Inferior parietal cortex (tissue), 1 donor: ENCODE measurements at regions not wholly inside any gene's neighbourhood (a gene's known extent, or its start where the extent isn't known, plus 50 kb on each side); places are given as distances from the start of the nearest gene placed in this dataset.
"Not testable (repeated sequence)": the region's sequence is repeated elsewhere in the genome, so short reads cannot be mapped to it uniquely, and the experiment has no call there.

Experiments used
- DNase-seq: peaks from one replicate; pipeline ENCODE4 v3.0.0-alpha.2; 2016; ENCODE audit errors: extremely low spot score

DNA sequence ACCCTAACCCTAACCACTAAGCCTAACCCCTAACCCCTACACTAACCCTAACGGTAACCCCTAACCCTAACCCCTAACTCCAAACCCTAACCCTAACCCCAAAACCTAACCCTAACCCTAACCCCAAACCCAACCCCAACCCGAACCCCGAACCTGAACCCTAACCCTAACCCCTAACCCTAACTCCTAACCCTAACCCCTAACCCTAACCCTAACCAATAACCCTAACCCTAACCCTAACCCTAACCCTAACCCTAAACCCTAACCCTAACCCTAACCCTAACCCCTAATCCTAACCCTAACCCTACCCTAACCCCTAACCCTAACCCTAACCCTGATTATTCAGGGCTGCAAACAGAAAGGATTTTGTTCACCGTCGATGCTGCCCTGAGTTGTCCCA, 144.6 kb upstream of the DUSP22 start:
- DNase-seq: not testable (repeated sequence)

- DNase-seq: not testable (repeated sequence)
Observed at GRCh38 chr6:148051-148984, 144.0 kb upstream of the DUSP22 start.

- not testable (repeated sequence) for DNase-seq
Observed at GRCh38 chr6:150147-150546, 142.1 kb upstream of the DUSP22 start.

DNA sequence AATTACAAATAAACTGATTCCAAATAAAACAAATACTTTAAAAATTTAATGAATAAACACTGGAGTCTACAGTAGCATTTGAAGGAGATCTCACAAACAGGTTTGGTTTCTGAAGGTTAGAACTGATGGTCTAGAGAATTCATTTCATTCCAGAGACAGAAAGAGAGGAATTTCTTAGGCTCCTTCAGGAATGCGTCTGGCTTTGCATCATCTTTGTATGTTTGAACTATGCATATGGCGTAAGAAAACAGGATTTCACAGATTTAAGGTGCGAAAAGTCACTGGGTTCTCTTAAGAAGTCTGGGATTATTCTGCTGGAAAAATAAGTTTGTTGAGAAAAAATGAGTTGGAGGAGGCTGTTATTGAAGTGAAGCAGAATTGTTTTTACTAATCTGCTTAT, 139.9 kb upstream of the DUSP22 start:
- not testable (repeated sequence) for DNase-seq

DNA sequence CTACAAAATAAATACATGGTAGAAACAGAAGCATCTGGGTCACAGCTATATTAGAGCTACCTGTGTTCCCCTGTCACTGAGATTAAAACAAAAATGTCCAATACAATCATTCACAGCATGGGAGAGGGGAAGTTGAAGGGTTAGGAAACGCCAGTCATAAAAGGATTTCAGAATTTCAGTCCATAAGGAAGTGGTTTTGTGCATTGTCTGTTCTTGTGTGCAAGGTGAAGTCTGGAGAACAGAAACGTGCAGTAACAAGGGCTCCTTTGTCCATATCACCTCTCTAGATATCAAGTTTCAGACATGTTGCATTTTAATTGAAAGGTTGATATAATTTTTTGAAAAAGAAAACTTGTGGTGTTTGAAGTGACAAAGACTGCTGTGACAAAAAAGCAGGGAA, 139.3 kb upstream of the DUSP22 start:
- not testable (repeated sequence) for DNase-seq

DNA sequence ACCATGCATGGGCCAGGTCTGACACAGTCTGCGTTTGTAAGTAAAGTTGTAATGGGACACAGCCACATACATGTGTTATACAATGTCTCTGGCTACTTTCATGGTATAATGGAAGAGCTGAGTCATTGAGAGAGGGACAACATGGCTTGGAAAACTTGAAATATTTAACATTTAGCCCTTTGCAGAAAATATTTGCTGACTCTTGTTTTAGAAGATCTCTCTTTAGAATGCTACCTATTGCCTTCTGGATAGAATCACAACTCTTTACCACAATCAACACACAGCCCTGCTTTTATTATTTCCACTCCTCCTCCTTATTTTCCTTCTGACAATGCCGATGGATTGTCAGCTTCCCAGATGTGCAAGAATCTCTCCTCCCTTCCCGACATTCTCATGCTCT, 138.4 kb upstream of the DUSP22 start:
- DNase-seq: not testable (repeated sequence)

DNA sequence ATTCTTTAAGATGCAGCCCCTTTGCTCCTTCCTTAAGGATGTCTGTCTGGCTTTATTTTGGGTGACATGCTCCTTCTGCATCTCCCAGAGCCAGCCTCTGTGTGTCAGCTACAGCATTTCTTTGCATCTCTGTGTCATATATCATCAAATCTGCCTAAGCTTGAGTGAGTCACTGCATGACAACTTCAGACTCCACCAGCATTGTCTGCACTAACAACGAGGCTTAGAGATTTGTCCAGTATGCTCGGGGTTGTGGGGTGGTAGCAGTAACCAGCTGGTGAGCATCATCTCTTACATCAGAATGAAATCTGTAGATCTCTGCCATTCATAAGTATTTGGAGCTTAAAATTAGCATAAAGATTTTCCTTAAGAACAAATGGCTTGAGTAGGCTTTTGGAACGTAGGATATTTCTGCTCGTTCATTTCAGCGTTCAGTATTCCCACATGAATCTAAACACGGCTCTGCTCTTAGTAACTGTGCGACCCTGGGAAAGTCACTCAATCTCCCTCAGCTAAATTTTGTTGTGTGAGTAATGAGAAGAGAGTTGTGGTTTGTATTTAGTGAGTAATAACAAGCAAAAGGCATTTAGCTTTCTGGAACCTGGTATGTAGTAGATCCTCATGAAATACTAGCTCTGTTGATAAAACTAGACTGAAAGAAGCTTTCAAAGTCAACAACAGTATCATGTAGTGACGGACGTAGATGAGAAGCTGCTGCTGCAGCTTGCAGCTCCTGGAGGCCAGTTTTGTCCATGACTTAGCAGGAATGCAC, 137.8 kb upstream of the DUSP22 start:
- DNase-seq: not testable (repeated sequence)

GRCh38 chr6:156010-156409, 136.3 kb upstream of the DUSP22 start:
- DNase-seq: no peak

- not testable (repeated sequence) for DNase-seq
Observed at GRCh38 chr6:156441-157140, 135.7 kb upstream of the DUSP22 start.

DNA sequence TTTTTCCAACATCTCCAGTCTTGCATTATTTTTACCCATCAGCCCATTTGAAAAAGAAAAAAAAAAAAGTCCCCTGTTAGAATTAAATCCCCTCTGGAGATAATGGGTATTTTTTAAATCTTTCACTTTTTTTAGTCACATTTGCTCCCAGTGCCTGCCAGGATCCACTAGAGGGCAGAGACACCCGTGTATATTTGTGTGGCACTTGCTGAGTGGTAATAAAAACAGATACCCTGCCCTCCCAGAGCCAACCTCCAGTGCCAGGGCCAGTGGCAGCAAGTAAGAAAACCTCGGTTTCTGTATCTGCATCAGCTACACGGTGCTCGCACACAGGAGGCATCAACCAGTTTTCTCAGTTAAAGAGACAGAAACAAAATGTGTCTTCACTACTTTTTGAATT, 135.1 kb upstream of the DUSP22 start:
- not testable (repeated sequence) for DNase-seq

DNA sequence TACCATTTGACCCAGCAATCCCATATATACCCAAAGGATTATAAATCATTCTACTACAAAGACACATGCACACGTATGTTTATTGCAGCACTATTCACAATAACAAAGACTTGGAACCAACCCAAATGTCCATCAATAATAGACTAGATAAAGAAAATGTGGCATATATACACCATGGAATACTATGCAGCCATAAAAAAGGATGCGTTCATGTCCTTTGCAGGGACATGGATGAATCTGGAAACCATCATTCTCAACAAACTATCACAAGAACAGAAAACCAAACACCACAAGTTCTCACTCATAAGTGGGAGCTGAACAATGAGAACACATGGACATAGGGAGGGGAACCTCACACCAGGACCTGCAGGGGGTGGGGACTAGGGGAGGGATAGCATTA, 130.6 kb upstream of the DUSP22 start:
- DNase-seq: not testable (repeated sequence)

GRCh38 chr6:164720-165119, 127.6 kb upstream of the DUSP22 start:
- DNase-seq: no peak

DNA sequence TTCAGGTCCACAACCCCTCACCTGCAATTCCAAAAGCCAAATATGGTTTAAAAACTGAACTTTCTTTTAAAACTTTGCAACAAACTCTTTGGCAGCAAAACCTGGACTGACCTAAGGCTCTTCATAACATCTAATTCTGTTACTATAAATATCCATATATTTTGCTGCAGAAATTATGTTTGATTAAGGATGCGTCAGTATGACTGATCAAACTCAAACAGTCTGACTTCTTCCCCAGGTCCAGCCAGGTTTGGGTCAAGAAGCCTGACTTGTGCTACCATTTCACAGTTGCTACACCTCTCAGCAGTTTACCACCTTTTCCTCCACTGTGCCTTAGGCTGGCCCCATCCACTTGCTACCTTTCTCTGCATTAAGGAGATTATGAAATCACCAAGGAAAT, 127.0 kb upstream of the DUSP22 start:
- no peak for DNase-seq

DNA sequence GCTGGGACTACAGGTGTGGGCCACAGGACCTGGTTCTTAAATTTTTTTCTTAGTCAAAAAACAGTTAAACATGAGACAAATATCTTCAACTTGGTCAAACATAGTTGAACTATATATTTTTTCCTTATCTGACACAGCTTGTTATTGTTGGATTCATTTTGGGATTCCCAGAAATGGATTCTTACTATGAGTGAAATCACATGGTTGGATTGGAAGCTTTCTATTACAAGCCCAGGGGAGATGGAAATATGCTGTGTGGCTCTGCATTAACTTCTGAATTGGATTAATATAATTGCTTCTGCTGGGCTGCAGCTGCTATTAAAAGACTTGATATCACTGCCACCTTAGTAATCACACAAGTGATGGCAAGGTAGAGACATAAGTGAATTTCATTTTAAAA, 126.4 kb upstream of the DUSP22 start:
- DNase-seq: no peak

- peak; percentile 73 for DNase-seq
Observed at GRCh38 chr6:168865-169455, 123.3 kb upstream of the DUSP22 start.

- no peak for DNase-seq
Observed at GRCh38 chr6:174036-174435, 118.3 kb upstream of the DUSP22 start.

DNA sequence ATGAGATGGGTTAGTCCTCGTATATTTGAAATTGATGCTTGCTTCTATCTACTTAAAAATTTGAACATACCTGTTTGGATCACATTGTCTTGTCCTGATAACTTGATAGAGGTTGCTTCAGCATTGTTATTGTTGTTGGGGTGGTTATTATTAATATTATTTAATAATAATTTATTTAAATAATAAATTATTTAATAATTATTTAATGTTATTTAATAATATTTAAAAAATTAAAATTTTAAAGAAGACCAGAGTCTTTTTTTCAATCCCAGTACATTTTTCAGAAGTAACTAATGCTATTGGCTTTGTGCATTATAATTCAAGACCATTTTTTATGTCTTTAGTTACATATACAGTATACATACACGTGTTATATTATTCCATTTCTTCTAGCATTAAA, 116.6 kb upstream of the DUSP22 start:
- no peak for DNase-seq

GRCh38 chr6:176766-177165, 115.5 kb upstream of the DUSP22 start:
- no peak for DNase-seq

GRCh38 chr6:178119-178518, 114.2 kb upstream of the DUSP22 start:
- DNase-seq: no peak

DNA sequence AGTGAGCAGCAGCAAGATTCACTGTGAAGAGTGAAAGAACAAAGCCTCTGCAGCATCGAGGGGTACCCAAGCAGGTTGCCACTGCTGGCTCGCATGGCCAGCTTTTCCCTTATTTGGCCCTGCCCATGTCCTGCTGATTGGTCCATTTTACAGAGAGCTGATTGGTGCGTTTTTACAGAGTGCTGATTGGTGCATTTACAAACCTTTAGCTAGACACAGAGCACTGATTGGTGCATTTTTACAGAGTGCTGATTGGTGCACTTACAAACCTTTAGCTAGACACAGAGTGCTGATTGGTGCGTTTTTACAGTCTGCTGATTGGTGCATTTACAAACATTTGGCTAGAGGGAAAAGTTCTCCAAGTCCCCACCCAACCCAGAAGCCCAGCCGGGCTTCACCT, 113.4 kb upstream of the DUSP22 start:
- not testable (repeated sequence) for DNase-seq

DNA sequence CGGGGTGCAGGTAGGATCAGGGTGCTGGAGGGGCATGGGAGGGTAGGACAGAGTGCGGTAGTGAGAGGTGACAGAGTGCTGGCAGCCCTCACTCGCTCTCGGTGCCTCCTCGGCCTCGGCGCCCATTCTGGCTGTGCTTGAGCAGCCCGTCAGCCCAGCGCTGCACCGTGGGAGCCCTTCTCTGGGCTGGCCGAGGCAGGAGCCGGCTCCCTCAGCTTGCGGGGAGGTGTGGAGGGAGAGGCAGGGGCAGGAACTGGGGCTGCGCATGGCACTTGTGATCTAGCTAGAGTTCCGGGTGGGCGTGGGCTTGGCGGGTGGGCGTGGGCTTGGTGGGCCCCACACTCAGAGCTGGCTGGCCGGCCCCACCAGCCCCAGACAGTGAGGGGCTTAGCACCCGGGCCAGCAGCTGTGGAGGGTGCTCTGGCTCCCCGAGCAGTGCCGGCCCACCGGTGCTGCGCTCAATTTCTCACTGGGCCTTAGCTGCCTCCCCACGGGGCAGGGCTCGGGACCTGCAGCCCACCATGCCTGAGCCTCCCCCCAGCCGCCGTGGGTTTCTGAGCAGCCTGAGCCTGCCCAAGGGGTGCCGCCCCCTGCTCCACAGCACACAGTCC, 112.8 kb upstream of the DUSP22 start:
- DNase-seq: no peak
